Epithelial cell of proximal tubule (primary cell): ENCODE measurements at regions not wholly inside any gene's neighbourhood (a gene's known extent, or its start where the extent isn't known, plus 50 kb on each side); places are given as distances from the start of the nearest gene placed in this dataset.
A peak's percentile ranks its signal among the peaks of the same experiment; 100 is the strongest.

Source experiments
- DNase-seq: peaks from one replicate; pipeline ENCODE4 v3.0.0-alpha.2; 2011; ENCODE audit warnings: low read depth
- H3K4me3 ChIP-seq: 2 replicates; pipeline ENCODE4 v1.5.1; 2011; ENCODE audit warnings: low read depth, mild to moderate bottlenecking, low read length
- CTCF ChIP-seq: conservative IDR thresholded peaks from 2 replicates; pipeline ENCODE4 v1.5.1; 2012; ENCODE audit warnings: low read depth, mild to moderate bottlenecking, low read length

GRCh38 chr10:62723375-62723774 is 81.1 kb upstream of the ADO start:
- no peak for DNase-seq
- no peak for TF ChIP-seq CTCF
- H3K4me3 ChIP-seq = no peak overlapping the region

GRCh38 chr10:62724465-62724864 is 80.1 kb upstream of the ADO start:
- DNase-seq = no peak

GRCh38 chr10:62726142-62726541 is 78.4 kb upstream of the ADO start:
- no peak overlapping the region for H3K4me3 ChIP-seq
- no peak for TF ChIP-seq CTCF
- no peak for DNase-seq

More at GRCh38 chr10:62724465-62724864, 80.1 kb upstream of the ADO start:
- no peak overlapping the region for H3K4me3 ChIP-seq
- no peak for TF ChIP-seq CTCF

- TF ChIP-seq CTCF = no peak
- H3K4me3 ChIP-seq = no peak overlapping the region
- DNase-seq = no peak
These were observed 77.9 kb upstream of the ADO start for GRCh38 chr10:62726638-62727037.

- H3K4me3 ChIP-seq = no peak overlapping the region
- DNase-seq = no peak
- no peak for TF ChIP-seq CTCF
These were observed 76.6 kb upstream of the ADO start for GRCh38 chr10:62727934-62728333.

GRCh38 chr10:62728479-62728878 is 76.0 kb upstream of the ADO start:
- no peak overlapping the region for H3K4me3 ChIP-seq
- TF ChIP-seq CTCF = no peak
- no peak for DNase-seq

GRCh38 chr10:62732841-62733653 is 71.5 kb upstream of the ADO start:
- TF ChIP-seq CTCF = no peak
- no peak overlapping the region for H3K4me3 ChIP-seq
- DNase-seq = peak; percentile 58
